ENCODE measurements at regions not wholly inside any gene's neighbourhood (a gene's known extent, or its start where the extent isn't known, plus 50 kb on each side); places are given as distances from the start of the nearest gene placed in this dataset.

DNA sequence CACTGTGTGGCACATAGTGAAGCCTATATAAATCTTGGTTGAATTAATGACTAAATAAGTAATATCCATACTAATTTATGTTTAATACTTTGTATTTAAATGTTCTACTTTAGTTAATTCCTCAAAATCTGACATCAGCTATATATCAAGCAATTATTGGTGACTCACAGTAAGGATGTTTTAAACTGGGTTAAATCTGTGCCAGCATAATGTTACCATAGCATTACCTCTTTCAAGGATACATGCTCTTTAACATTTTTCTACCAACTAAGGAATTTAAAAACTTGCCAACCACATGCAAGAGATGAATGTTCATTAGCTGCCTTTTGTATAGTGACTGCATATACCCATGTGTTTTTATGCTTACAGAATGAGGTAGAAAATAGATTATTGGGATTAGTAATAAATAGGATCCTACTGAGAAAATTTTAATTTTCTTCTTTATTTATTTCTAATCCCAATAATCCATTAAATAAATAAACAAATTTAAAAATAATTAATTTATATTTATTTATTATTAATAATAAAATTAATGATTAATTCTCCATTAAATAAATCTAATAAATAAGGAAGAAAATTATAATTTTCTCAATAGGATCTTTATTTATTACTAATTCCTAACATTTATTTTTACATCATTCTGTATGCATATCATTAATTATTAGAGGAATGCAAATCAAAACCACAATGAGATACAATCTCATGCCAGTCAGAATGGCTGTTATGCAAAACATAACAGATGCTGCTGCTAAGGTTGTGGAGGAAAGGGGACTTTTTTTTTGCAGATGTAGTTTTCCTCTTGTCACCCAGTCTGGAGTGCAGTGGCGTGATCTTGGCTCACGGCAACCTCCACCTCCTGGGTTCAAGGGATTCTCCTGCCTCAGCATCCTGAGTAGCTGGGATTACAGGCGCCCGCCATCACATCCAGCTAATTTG lies 410.7 kb upstream of the DSEL start:
- no peak overlapping the region for H3K27ac ChIP-seq
- TF ChIP-seq, protein P1, sequence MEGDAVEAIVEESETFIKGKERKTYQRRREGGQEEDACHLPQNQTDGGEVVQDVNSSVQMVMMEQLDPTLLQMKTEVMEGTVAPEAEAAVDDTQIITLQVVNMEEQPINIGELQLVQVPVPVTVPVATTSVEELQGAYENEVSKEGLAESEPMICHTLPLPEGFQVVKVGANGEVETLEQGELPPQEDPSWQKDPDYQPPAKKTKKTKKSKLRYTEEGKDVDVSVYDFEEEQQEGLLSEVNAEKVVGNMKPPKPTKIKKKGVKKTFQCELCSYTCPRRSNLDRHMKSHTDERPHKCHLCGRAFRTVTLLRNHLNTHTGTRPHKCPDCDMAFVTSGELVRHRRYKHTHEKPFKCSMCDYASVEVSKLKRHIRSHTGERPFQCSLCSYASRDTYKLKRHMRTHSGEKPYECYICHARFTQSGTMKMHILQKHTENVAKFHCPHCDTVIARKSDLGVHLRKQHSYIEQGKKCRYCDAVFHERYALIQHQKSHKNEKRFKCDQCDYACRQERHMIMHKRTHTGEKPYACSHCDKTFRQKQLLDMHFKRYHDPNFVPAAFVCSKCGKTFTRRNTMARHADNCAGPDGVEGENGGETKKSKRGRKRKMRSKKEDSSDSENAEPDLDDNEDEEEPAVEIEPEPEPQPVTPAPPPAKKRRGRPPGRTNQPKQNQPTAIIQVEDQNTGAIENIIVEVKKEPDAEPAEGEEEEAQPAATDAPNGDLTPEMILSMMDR (conservative IDR thresholded peaks at IDR 0.05) = no peak
- TF ChIP-seq ZFX (IDR thresholded peaks at IDR 0.05) = no peak

DNA sequence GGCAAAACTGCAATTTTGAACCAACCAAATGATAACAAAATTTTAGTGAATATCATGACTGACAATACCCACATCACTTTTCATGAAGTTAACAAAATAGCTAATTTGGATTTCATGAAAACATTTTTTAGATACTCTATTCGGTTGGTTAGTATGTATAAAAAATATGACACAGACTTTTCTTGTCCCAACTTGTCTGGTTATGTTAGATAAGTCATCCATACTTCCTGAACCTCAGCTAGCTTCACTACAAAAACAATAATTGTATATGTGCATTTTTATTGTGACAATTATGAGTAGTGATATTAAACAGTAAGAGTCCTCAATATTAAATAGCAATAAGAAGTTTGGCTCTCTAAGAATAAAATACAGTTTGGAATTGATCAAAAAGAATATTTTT lies 408.1 kb upstream of the DSEL start:
- no peak overlapping the region for H3K27ac ChIP-seq
- TF ChIP-seq, protein P1 (conservative IDR thresholded peaks at IDR 0.05) = no peak
- TF ChIP-seq ZFX (IDR thresholded peaks at IDR 0.05) = no peak

DNA sequence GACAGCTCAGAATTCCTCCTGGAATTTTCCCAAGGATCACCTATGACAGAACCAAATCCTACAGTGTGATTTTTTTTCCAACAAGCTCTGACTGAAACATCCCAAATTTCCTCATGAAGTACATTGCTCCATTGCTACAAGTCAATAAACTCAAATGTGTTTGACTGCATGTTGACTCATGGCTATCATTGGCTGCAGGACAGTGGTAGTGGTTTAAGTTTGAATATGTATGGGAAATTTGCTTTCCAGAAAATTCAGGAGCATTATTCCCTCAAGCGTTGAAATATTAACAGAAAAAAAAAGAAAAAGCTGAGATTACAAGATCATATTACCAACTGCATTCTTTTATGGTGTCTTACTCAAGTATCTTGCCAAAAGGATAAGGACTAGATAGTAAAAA lies 402.8 kb upstream of the DSEL start:
- H3K27ac ChIP-seq = no peak overlapping the region
- TF ChIP-seq ZFX (IDR thresholded peaks at IDR 0.05) = no peak
- TF ChIP-seq, protein P1 (conservative IDR thresholded peaks at IDR 0.05) = no peak

DNA sequence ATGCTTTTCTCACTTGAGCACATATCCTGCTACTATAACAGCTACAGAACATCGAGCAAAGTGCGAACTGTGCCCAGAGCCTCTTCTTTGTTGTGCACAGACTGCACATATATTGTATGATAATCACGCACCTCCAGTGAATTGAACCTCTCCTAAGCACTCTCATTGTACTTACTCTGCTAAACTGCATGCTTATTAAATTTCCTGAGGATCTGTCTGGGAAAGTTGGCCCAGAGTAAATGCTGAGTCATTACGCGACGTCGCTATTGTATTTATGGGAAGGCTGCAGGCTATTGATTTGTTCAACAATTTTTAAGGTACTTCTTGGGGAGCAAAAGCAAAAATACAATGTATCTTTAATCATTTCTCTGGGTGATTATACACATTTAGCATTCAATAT lies 399.6 kb upstream of the DSEL start:
- H3K27ac ChIP-seq = no peak overlapping the region
- TF ChIP-seq, protein P1 (conservative IDR thresholded peaks at IDR 0.05) = no peak
- no peak for TF ChIP-seq ZFX (IDR thresholded peaks at IDR 0.05)

DNA sequence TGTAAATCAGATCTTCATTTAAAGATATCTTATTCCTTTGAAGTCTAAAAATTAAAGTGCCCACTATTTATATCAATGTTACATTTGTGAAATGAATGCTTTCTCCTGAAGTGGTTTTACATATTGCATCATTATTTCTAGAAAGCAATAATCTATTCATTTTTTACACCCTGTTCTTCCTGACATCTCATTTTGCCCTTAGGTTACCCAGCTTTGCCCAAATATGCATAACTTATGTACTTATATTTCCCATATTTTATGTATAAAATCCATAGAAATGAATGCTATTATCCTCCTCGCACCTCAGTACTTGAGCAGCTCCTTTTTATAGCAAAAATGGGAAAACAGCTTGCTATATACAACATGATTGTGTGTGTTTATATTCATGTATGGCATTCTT lies 396.5 kb upstream of the DSEL start:
- no peak for TF ChIP-seq ZFX (IDR thresholded peaks at IDR 0.05)
- TF ChIP-seq, protein P1 (conservative IDR thresholded peaks at IDR 0.05) = no peak
- H3K27ac ChIP-seq = no peak overlapping the region

DNA sequence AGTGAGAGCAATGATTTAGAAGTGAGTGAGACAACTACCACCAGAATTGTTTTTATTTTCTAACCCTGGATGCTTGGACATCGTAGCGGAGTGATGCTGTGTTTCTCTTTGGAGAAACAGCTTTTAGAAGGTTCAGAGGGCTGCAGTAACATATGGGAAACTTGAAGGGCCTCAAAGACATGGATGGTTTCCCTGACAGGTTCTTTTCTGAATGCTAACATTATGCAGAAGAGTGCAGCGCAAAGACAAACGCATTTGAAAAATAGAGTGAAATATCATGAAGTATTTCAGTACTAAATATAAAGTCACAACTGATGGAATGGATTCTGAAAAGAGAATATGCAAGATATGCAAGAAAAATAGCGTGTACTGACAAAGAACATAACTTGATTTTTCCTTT lies 385.1 kb upstream of the DSEL start:
- TF ChIP-seq, protein P1 (conservative IDR thresholded peaks at IDR 0.05) = no peak
- TF ChIP-seq ZFX (IDR thresholded peaks at IDR 0.05) = no peak
- no peak overlapping the region for H3K27ac ChIP-seq

DNA sequence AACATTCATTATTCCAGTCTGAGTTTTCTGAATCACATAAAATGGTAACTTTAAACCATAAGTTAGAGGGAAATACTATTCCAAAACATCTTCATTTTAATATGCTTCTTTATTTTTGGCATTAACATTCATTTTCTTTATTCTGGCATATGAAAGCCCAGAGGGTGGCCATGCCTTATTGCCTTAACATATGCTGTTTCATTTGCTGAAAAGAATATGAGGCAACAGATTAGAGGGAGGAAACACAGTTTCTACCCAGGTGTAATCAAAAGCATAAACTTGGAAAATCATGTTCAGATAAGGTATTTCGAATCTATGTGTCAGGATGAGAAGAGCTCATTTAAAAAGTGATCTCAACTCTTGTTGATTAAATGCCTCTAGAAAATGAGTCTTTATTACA lies 379.9 kb upstream of the DSEL start:
- H3K27ac ChIP-seq = no peak overlapping the region
- TF ChIP-seq ZFX (IDR thresholded peaks at IDR 0.05) = no peak
- TF ChIP-seq, protein P1 (conservative IDR thresholded peaks at IDR 0.05) = no peak

All from C4-2B (cell line).